Hepatocyte (in vitro differentiated cells): ENCODE measurements at regions not wholly inside any gene's neighbourhood (a gene's known extent, or its start where the extent isn't known, plus 50 kb on each side); places are given as distances from the start of the nearest gene placed in this dataset.

Source experiments
- DNase-seq: peaks from one replicate; pipeline ENCODE4 v3.0.0-alpha.2; 2016; ENCODE audit warnings: low spot score
- H2AFZ ChIP-seq: fragments of 200-600 bp; sonication (generic); 2 replicates; pipeline ENCODE4 v1.6.0; 2016; ENCODE audit warnings: antibody characterized with exemption, mild to moderate bottlenecking
- H3K27ac ChIP-seq: fragments of 200-600 bp; sonication (generic); 2 replicates; pipeline ENCODE4 v1.5.1; 2016; ENCODE audit warnings: mild to moderate bottlenecking
- H3K27me3 ChIP-seq: fragments of 200-600 bp; sonication (generic); 2 replicates; pipeline ENCODE4 v1.6.1; 2016
- H3K36me3 ChIP-seq: fragments of 200-600 bp; sonication (generic); replicated peaks from 2 replicates; pipeline ENCODE4 v1.5.1; 2016; ENCODE audit warnings: low read depth; ENCODE audit not compliant: insufficient read depth
- H3K4me1 ChIP-seq: fragments of 200-600 bp; sonication (generic); 2 replicates; pipeline ENCODE4 v1.5.1; 2016; ENCODE audit warnings: mild to moderate bottlenecking, moderate library complexity; ENCODE audit not compliant: insufficient read depth
- H3K4me2 ChIP-seq: fragments of 200-600 bp; sonication (generic); 2 replicates; pipeline ENCODE4 v1.6.0; 2016
- H3K4me3 ChIP-seq: fragments of 200-600 bp; sonication (generic); 2 replicates; pipeline ENCODE4 v1.5.1; 2016; ENCODE audit warnings: mild to moderate bottlenecking
- H3K79me2 ChIP-seq: fragments of 200-600 bp; sonication (generic); 2 replicates; pipeline ENCODE4 v1.6.0; 2017; ENCODE audit warnings: mild to moderate bottlenecking
- H3K9me2 ChIP-seq: fragments of 200-600 bp; sonication (generic); replicated peaks from 2 replicates; pipeline ENCODE4 v1.6.0; 2017; ENCODE audit warnings: mild to moderate bottlenecking; ENCODE audit not compliant: insufficient read depth
- H3K9me3 ChIP-seq: fragments of 200-600 bp; sonication (generic); 2 replicates; pipeline ENCODE4 v1.5.1; 2016; ENCODE audit warnings: low read depth, mild to moderate bottlenecking
- H4K20me1 ChIP-seq: fragments of 200-600 bp; sonication (generic); 2 replicates; pipeline ENCODE4 v1.6.0; 2016; ENCODE audit warnings: mild to moderate bottlenecking; ENCODE audit not compliant: insufficient read depth, poor library complexity, severe bottlenecking
- EZH2 ChIP-seq: fragments of 200-600 bp; sonication (generic); IDR thresholded peaks from 2 replicates; pipeline ENCODE4 v1.6.1; 2016; ENCODE audit warnings: antibody characterized with exemption, mild to moderate bottlenecking, borderline replicate concordance
- EZH2phosphoT487 ChIP-seq: fragments of 200-600 bp; sonication (generic); IDR thresholded peaks from one replicate; pipeline ENCODE4 v1.6.1; 2018; ENCODE audit warnings: antibody characterized with exemption, mild to moderate bottlenecking, low read depth, moderate library complexity; ENCODE audit not compliant: unreplicated experiment, severe bottlenecking
- WGBS: methylation state at CpG from one replicate; pipeline ENCODE4 v1.1.6; 2016; ENCODE audit warnings: low lambda C conversion rate; ENCODE audit errors: missing lambda C conversion rate; 5-methylcytosine and 5-hydroxymethylcytosine counted together
- TF ChIP-seq, protein P1 (sequence below): fragments of 200-600 bp; sonication (generic); IDR thresholded peaks from 2 replicates; pipeline ENCODE4 v1.5.1; 2016; ENCODE audit warnings: antibody characterized with exemption, mild to moderate bottlenecking; ENCODE audit not compliant: poor library complexity

DNA sequence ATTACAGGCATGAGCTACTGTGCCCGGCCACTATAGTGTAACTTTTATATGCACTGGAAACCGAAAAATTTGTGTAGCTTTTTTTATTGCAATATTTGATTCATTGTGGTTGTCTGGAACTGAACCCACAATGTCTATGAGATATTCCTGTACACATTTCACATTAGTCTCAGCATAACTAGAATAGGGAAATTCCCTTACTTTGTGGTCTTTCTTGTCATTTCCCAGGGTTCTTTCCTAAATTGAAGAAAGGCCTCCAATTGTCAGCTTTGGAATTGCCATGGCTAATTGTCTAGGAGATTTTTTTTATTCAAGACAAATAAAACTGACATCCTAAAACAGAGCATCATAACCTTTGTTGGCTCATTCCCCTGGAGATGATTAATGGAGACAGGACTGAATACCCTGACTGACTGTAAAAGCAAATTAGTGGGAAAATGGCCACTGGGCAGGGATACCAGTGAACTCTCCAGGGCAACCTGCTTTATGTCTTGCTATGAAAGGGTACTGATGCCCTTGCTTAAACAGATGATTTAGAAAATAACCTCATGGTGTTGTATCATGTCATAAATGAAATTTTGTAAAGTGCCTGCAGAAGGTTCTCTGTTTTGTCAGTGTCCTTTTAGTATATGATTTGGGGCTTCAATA is 576.9 kb downstream of the RFPL4B start:
- no peak for DNase-seq
- WGBS = 96% methylated on average over 2 of the region's 2 CpGs

DNA sequence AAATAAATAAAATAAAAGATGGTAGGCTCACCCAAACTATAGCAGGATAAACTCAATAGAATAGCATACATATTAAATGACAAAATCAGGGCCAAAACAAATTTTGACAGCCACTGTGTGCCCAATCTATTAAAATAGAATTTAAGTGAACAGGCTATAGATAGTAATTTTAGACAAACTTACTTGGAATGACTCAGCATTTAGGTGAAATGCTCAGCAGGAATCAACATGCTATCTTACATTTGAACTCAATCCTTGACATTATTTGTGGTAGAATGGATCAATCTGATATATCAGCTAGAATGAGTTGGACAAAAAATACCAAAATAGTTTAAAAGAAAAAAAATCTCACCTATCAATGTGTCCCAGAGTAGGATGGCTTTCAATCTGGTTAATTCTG is 578.6 kb downstream of the RFPL4B start:
- Histone ChIP-seq H3K9me3 (peaks cover 9% of the 10 kb centered on the region), H3K4me2 (no peak overlapping the region), H3K27ac (no peak overlapping the region), H3K27me3 (no peaks in the 10 kb centered on the region), H4K20me1 (no peaks in the 10 kb centered on the region), H2AFZ (no peak overlapping the region), H3K4me1 (peaks cover 2% of the 10 kb centered on the region), H3K9me2 (no peaks in the 10 kb centered on the region), H3K79me2 (no peaks in the 10 kb centered on the region), H3K4me3 (no peak overlapping the region), H3K36me3 (no peaks in the 10 kb centered on the region)
- no peak for DNase-seq
- TF ChIP-seq EZH2phosphoT487 = no peak
- no peak for TF ChIP-seq EZH2
- TF ChIP-seq, protein P1, sequence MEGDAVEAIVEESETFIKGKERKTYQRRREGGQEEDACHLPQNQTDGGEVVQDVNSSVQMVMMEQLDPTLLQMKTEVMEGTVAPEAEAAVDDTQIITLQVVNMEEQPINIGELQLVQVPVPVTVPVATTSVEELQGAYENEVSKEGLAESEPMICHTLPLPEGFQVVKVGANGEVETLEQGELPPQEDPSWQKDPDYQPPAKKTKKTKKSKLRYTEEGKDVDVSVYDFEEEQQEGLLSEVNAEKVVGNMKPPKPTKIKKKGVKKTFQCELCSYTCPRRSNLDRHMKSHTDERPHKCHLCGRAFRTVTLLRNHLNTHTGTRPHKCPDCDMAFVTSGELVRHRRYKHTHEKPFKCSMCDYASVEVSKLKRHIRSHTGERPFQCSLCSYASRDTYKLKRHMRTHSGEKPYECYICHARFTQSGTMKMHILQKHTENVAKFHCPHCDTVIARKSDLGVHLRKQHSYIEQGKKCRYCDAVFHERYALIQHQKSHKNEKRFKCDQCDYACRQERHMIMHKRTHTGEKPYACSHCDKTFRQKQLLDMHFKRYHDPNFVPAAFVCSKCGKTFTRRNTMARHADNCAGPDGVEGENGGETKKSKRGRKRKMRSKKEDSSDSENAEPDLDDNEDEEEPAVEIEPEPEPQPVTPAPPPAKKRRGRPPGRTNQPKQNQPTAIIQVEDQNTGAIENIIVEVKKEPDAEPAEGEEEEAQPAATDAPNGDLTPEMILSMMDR = no peak

More for the DNA sequence above, 576.9 kb downstream of the RFPL4B start:
- no peak for TF ChIP-seq EZH2
- TF ChIP-seq EZH2phosphoT487 = no peak
- TF ChIP-seq, protein P1 = no peak
- no peak overlapping the region for H3K4me2 ChIP-seq
- peaks cover 9% of the 10 kb centered on the region for H3K9me3 ChIP-seq
- H3K4me3 ChIP-seq = no peak overlapping the region
- H3K36me3 ChIP-seq = no peaks in the 10 kb centered on the region
- H4K20me1 ChIP-seq = no peaks in the 10 kb centered on the region
- H3K27ac ChIP-seq = no peak overlapping the region
- H3K4me1 ChIP-seq = peaks cover 7% of the 10 kb centered on the region
- no peaks in the 10 kb centered on the region for H3K9me2 ChIP-seq
- no peaks in the 10 kb centered on the region for H3K79me2 ChIP-seq
- no peak overlapping the region for H2AFZ ChIP-seq
- no peaks in the 10 kb centered on the region for H3K27me3 ChIP-seq

DNA sequence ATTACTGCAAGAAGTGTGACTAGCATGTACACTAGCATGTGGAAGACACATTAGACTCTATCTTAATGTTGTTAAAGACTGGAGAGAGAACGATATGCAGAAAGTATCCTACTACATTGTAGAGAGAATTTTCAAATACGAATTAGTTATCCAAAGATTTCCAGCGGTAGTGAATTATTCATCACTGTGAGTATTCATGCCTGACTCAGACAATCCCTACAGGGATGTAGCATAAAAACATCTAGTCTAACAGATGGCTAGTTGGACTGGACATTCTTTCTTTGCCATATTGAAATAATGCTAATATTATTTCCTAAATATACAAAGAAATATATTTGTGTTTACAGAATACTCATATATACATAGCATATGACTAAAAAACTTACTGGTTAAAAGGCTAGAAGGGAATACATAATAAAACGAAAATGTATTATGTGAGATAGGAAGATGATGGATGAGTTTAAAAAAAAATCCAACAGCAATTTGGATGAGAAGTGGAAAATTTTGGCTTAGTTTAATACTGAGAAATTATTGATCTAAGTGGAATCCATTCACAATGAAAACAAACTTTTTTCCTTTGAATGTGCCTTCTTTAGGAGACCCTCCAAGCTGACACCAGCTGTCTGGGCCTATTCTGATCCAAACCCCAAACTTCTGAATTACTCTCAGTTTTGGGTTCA is 580.7 kb downstream of the RFPL4B start:
- Histone ChIP-seq H3K4me2 (no peak overlapping the region), H3K27ac (no peak overlapping the region), H3K9me3 (peaks cover 3% of the 10 kb centered on the region), H3K4me3 (no peak overlapping the region), H3K4me1 (no peaks in the 10 kb centered on the region), H3K9me2 (no peaks in the 10 kb centered on the region), H3K27me3 (no peaks in the 10 kb centered on the region), H2AFZ (no peak overlapping the region), H3K79me2 (no peaks in the 10 kb centered on the region), H4K20me1 (no peaks in the 10 kb centered on the region), H3K36me3 (no peaks in the 10 kb centered on the region)
- no peak for DNase-seq
- 87% methylated on average over 4 of the region's 4 CpGs for WGBS
- no peak for TF ChIP-seq EZH2phosphoT487

DNA sequence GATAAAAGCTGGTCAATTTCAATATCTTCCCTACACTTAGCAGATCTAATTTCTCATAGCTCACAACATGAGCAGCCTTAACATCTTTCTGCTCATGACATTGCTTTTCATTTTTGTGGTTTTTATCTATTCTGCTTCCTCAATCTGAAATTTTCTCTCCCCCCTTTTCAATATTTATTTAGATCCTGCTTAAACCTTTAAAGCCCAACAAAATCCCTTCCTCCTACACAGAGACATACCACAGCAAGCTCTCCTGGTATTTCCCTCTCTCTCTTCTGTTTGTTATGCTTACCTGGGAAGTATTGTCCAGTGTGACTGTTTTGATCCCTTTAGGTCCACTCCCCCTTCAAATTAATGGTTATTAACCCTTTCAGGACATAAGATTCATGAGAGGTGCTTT is 582.5 kb downstream of the RFPL4B start:
- Histone ChIP-seq H3K4me2 (no peak overlapping the region), H2AFZ (no peak overlapping the region), H3K9me2 (no peaks in the 10 kb centered on the region), H3K9me3 (no peaks in the 10 kb centered on the region), H3K27me3 (no peaks in the 10 kb centered on the region), H3K4me3 (no peak overlapping the region), H3K4me1 (no peaks in the 10 kb centered on the region), H3K79me2 (no peaks in the 10 kb centered on the region), H3K36me3 (no peaks in the 10 kb centered on the region), H3K27ac (no peak overlapping the region), H4K20me1 (no peaks in the 10 kb centered on the region)
- TF ChIP-seq EZH2phosphoT487 (no peak), EZH2 (no peak)
- TF ChIP-seq, protein P1 = no peak
- no peak for DNase-seq
